HepG2 (cell line): ENCODE measurements at regions not wholly inside any gene's neighbourhood (a gene's known extent, or its start where the extent isn't known, plus 50 kb on each side); places are given as distances from the start of the nearest gene placed in this dataset.

Experiments used
- ATAC-seq: fragments of 200-7000 bp; cut with Tn5 transposase; 3 replicates; pipeline ENCODE4 v1.9.1; 2020; ENCODE audit warnings: mild to moderate bottlenecking, moderate library complexity
- BruUV-seq: library from RNA; stranded (reverse); fragments of 400-500 nt; replicated peaks from 2 replicates; lab custom pipeline; 2021; lab: Mats Ljungman, UMichigan
- CTCF ChIA-PET: fragments of 300-600 bp; formaldehyde crosslinking; extraction: SDS; loops from one replicate; lab custom pipeline; 2021; ENCODE audit warnings: low total read pairs, inconsistent platforms, low intra/inter-chr PET ratio; lab: Yijun Ruan, JAX
- POLR2A ChIA-PET: fragments of 350-600 bp; sonication (Branson Sonifier 250); formaldehyde crosslinking; loops from one replicate; lab custom pipeline; 2020; ENCODE audit warnings: antibody characterized with exemption, inconsistent platforms; lab: Yijun Ruan, JAX
- DNase-seq: peaks from one replicate; pipeline ENCODE4 v3.0.0-alpha.2; 2015; ENCODE audit warnings: low spot score
- FAIRE-seq: peaks from 3 replicates; lab custom pipeline; 2011; peaks lifted over from hg19 to GRCh38; lab: Jason Lieb, UNC
- H2AFZ ChIP-seq: one replicate; pipeline ENCODE4 v1.6.1; 2011; ENCODE audit warnings: low read length, inconsistent platforms
- H3K27ac ChIP-seq: fragments of 300-600 bp; 3 replicates; pipeline ENCODE4 v1.8.0; 2011; ENCODE audit warnings: mixed run types, mild to moderate bottlenecking, mixed read lengths, low read length, inconsistent platforms; ENCODE audit not compliant: insufficient read depth; ENCODE audit errors: extremely low read length
- H3K27me3 ChIP-seq, 2 experiments: fragments of 200-600 bp in 1 of 2; 2 replicates in 1 of 2; 3 replicates in 1 of 2; pipeline versions ENCODE4 v1.6.0 to v1.8.0; 2011; ENCODE audit warnings: low read length in 2 of 2, mild to moderate bottlenecking in 2 of 2, moderate library complexity in 2 of 2, inconsistent platforms in 1 of 2; ENCODE audit not compliant: insufficient read depth in 2 of 2, control insufficient read depth in 1 of 2
- H3K36me3 ChIP-seq, 2 experiments: fragments of 200-600 bp in 1 of 2; replicated peaks in 1 of 2; 2 replicates in 1 of 2; 3 replicates in 1 of 2; pipeline versions ENCODE4 v1.5.1 to v1.8.0; 2011; ENCODE audit warnings: low read length in 2 of 2, inconsistent platforms in 1 of 2; ENCODE audit not compliant: insufficient read depth in 2 of 2, control insufficient read depth in 1 of 2
- H3K4me1 ChIP-seq: 2 replicates; pipeline ENCODE4 v1.5.1; 2012; ENCODE audit warnings: low read length, inconsistent platforms; ENCODE audit not compliant: insufficient read depth
- H3K4me2 ChIP-seq: 2 replicates; pipeline ENCODE4 v1.6.0; 2011; ENCODE audit warnings: low read depth, low read length, inconsistent platforms
- H3K4me3 ChIP-seq, 3 experiments: fragments of 200-600 bp in 1 of 3; sonication (generic), shearing (Covaris generic) in 1 of 3; replicated peaks in 1 of 3; 2 replicates each; pipeline ENCODE4 v1.5.1; 2011 to 2016; ENCODE audit warnings: low read length in 3 of 3, inconsistent platforms in 2 of 3, low read depth in 2 of 3, mild to moderate bottlenecking in 2 of 3, control low read depth in 1 of 3, mixed read lengths in 1 of 3; ENCODE audit not compliant: insufficient read depth in 1 of 3
- H3K79me2 ChIP-seq: one replicate; pipeline ENCODE4 v1.6.1; 2011; ENCODE audit warnings: low read length, inconsistent platforms; ENCODE audit not compliant: insufficient read depth
- H3K9ac ChIP-seq: 2 replicates; pipeline ENCODE4 v1.6.0; 2011; ENCODE audit warnings: mild to moderate bottlenecking, low read depth, low read length, inconsistent platforms; ENCODE audit not compliant: insufficient read depth
- H3K9me3 ChIP-seq: 2 replicates; pipeline ENCODE4 v1.5.1; 2012; ENCODE audit warnings: mild to moderate bottlenecking, low read length
- H4K20me1 ChIP-seq: 2 replicates; pipeline ENCODE4 v1.6.0; 2011; ENCODE audit warnings: inconsistent platforms, mild to moderate bottlenecking, low read length, moderate library complexity; ENCODE audit not compliant: insufficient read depth
- DR1 ChIP-seq: sonication (generic); formaldehyde crosslinking; IDR thresholded peaks from 2 replicates; pipeline ENCODE4 v1.8.0; 2021; ENCODE audit warnings: mild to moderate bottlenecking, missing genetic modification reagents, inconsistent platforms
- ELK4 ChIP-seq: sonication (generic); formaldehyde crosslinking; IDR thresholded peaks from 2 replicates; pipeline ENCODE4 v1.9.0; 2021; ENCODE audit warnings: missing genetic modification reagents, borderline replicate concordance
- GTF2F1 ChIP-seq: fragments of 150-350 bp; IDR thresholded peaks from 2 replicates; pipeline ENCODE4 v1.6.1; 2014; ENCODE audit warnings: low read length
- HCFC1 ChIP-seq: fragments of 150-350 bp; IDR thresholded peaks from 2 replicates; pipeline ENCODE4 v1.6.1; 2014; ENCODE audit warnings: low read depth, low read length
- HINFP ChIP-seq: sonication (generic); formaldehyde crosslinking; IDR thresholded peaks from 2 replicates; pipeline ENCODE4 v1.4.0; 2020; ENCODE audit warnings: low read depth, mild to moderate bottlenecking, missing genetic modification reagents
- KDM3A ChIP-seq: IDR thresholded peaks from 2 replicates; pipeline ENCODE4 v1.6.1; 2018; ENCODE audit warnings: low read depth, missing compliant biosample characterization
- NAIF1 ChIP-seq: sonication (generic); formaldehyde crosslinking; IDR thresholded peaks from 2 replicates; pipeline ENCODE4 v1.5.0; 2020; ENCODE audit warnings: mild to moderate bottlenecking, missing genetic modification reagents, borderline replicate concordance
- TP53 ChIP-seq: sonication (generic); formaldehyde crosslinking; conservative IDR thresholded peaks from 2 replicates; pipeline ENCODE4 v1.4.0; 2020; ENCODE audit warnings: missing genetic modification reagents
- ZBTB33 ChIP-seq: sonication (generic); formaldehyde crosslinking; IDR thresholded peaks from 2 replicates; pipeline ENCODE4 v1.4.0; 2020; ENCODE audit warnings: missing genetic modification reagents
- ZNF501 ChIP-seq: sonication (generic); formaldehyde crosslinking; IDR thresholded peaks from 2 replicates; pipeline ENCODE4 v1.5.1; 2020; ENCODE audit warnings: mild to moderate bottlenecking, moderate library complexity, missing genetic modification reagents
- ZNF576 ChIP-seq: sonication (generic); formaldehyde crosslinking; IDR thresholded peaks from 2 replicates; pipeline ENCODE4 v1.4.0; 2020; ENCODE audit warnings: mild to moderate bottlenecking, missing genetic modification reagents
- ZNF652 ChIP-seq: IDR thresholded peaks from 2 replicates; pipeline ENCODE4 v1.6.1; 2016; ENCODE audit warnings: low read depth, borderline replicate concordance
- ZNF674 ChIP-seq: sonication (generic); formaldehyde crosslinking; IDR thresholded peaks from 2 replicates; pipeline ENCODE4 v1.5.0; 2020; ENCODE audit warnings: low read depth, mild to moderate bottlenecking, missing genetic modification reagents
- WGBS: methylation state at CpG from one replicate; pipeline ENCODE4 v1.1.6; 2017; ENCODE audit warnings: low lambda C conversion rate; 5-methylcytosine and 5-hydroxymethylcytosine counted together
- in situ Hi-C: cut with HindIII; loops from 2 replicates; pipeline ENCODE4 v1.10.0; 2017; ENCODE audit warnings: low pct_unique_long_range_greater_than_20kb; ENCODE audit not compliant: extremely low pct_ligation_motif_present
- intact Hi-C: fragments of 100-400 bp; cut with micrococcal nuclease; formaldehyde crosslinking; loops from one replicate; pipeline ENCODE4 v1.10.0; 2022; ENCODE audit not compliant: unreplicated experiment

GRCh38 chr4:28788929-28789490 is 1928.4 kb downstream of the STIM2 start:
- 39% methylated on average over 7 of the region's 12 CpGs for WGBS
- ChIA-PET POLR2A (no interaction called here), CTCF (no interaction called here)
- no peak for ATAC-seq
- intact Hi-C loops, result no loop called here
- no peaks in the 10 kb centered on the region for H3K36me3 ChIP-seq
- H3K9ac ChIP-seq, result no peak overlapping the region
- no peaks in the 10 kb centered on the region for H4K20me1 ChIP-seq
- H3K4me1 ChIP-seq, result no peaks in the 10 kb centered on the region
- H2AFZ ChIP-seq, result no peak overlapping the region
- FAIRE-seq, result no peak
- DNase-seq, result no peak
- in situ Hi-C loops, result no loop called here
- H3K4me3 ChIP-seq, result no peak overlapping the region
- no peak overlapping the region for H3K27ac ChIP-seq
- H3K9me3 ChIP-seq, result peaks cover 60% of the 10 kb centered on the region
- H3K27me3 ChIP-seq, result no peaks in the 10 kb centered on the region
- H3K79me2 ChIP-seq, result no peaks in the 10 kb centered on the region
- no peak for TF ChIP-seq ZBTB33 (CRISPR knock-in tag)
- no peak for TF ChIP-seq HCFC1
- TF ChIP-seq ZNF652 (CRISPR knock-in tag), result no peak
- TF ChIP-seq ZNF576 (CRISPR knock-in tag), result no peak
- no peak for TF ChIP-seq KDM3A (CRISPR knock-in tag)
- H3K4me2 ChIP-seq, result no peak overlapping the region
- no TSS peak for BruUV-seq

- CTCF ChIA-PET, result no interaction called here
Measured at GRCh38 chr4:28792917-28793597, 1927.1 kb upstream of the PCDH7 start.

More at GRCh38 chr4:28792917-28793597, 1927.1 kb upstream of the PCDH7 start:
- POLR2A ChIA-PET, result no interaction called here
- Histone ChIP-seq H4K20me1 (no peaks in the 10 kb centered on the region), H3K27me3 (no peaks in the 10 kb centered on the region), H2AFZ (no peak overlapping the region), H3K9ac (no peak overlapping the region), H3K4me1 (no peaks in the 10 kb centered on the region), H3K36me3 (no peaks in the 10 kb centered on the region)
- FAIRE-seq, result no peak
- no peak for DNase-seq
- BruUV-seq, result no TSS peak
- no peak for ATAC-seq
- intact Hi-C loops, result no loop called here
- no peak for TF ChIP-seq ZNF674 (CRISPR knock-in tag)
- TF ChIP-seq ZNF501, result no peak
- no peak for TF ChIP-seq NAIF1 (CRISPR knock-in tag)
- no peak for TF ChIP-seq DR1
- TF ChIP-seq GTF2F1, result no peak
- TF ChIP-seq TP53, result no peak
- TF ChIP-seq ELK4 (CRISPR knock-in tag), result no peak
- no peak for TF ChIP-seq HINFP (CRISPR knock-in tag)
- TF ChIP-seq, all 625 proteins: peak for 0
- no peak overlapping the region for H3K4me3 ChIP-seq
- H3K79me2 ChIP-seq, result no peaks in the 10 kb centered on the region
- peaks cover 78% of the 10 kb centered on the region for H3K9me3 ChIP-seq
- no peak overlapping the region for H3K27ac ChIP-seq
- 2% methylated on average over 4 of the region's 4 CpGs for WGBS
- no peak overlapping the region for H3K4me2 ChIP-seq
- in situ Hi-C loops, result no loop called here
